ENCODE measurements at regions not wholly inside any gene's neighbourhood (a gene's known extent, or its start where the extent isn't known, plus 50 kb on each side); places are given as distances from the start of the nearest gene placed in this dataset.

- no peak for TF ChIP-seq CTCF (IDR thresholded peaks at IDR 0.05; ENCODE audit: partially characterized antibody, unreplicated experiment)
- no peaks in the 10 kb centered on the region for H3K36me3 Mint-ChIP-seq (ENCODE audit: unreplicated experiment)
- no peaks in the 10 kb centered on the region for H3K27me3 Mint-ChIP-seq (ENCODE audit: unreplicated experiment)
- no peak for DNase-seq
- no peaks in the 10 kb centered on the region for H3K9me3 Mint-ChIP-seq (ENCODE audit: unreplicated experiment)
- H3K4me3 Mint-ChIP-seq (ENCODE audit: unreplicated experiment) = no peak overlapping the region
- no peaks in the 10 kb centered on the region for H3K4me1 Mint-ChIP-seq (ENCODE audit: low read depth, unreplicated experiment)
- H3K27ac Mint-ChIP-seq (ENCODE audit: unreplicated experiment) = no peak overlapping the region
Measured at GRCh38 chr16:18050777-18051176, 285.8 kb downstream of the NPIPA8 start.

- H3K4me3 Mint-ChIP-seq (ENCODE audit: unreplicated experiment) = no peak overlapping the region
- no peaks in the 10 kb centered on the region for H3K4me1 Mint-ChIP-seq (ENCODE audit: low read depth, unreplicated experiment)
- no peak for TF ChIP-seq CTCF (IDR thresholded peaks at IDR 0.05; ENCODE audit: partially characterized antibody, unreplicated experiment)
- no peaks in the 10 kb centered on the region for H3K36me3 Mint-ChIP-seq (ENCODE audit: unreplicated experiment)
- no peaks in the 10 kb centered on the region for H3K9me3 Mint-ChIP-seq (ENCODE audit: unreplicated experiment)
- no peak for DNase-seq
- no peaks in the 10 kb centered on the region for H3K27me3 Mint-ChIP-seq (ENCODE audit: unreplicated experiment)
- H3K27ac Mint-ChIP-seq (ENCODE audit: unreplicated experiment) = no peak overlapping the region
Measured at GRCh38 chr16:18050234-18050633, 286.3 kb downstream of the NPIPA8 start.

- Mint-ChIP-seq H3K27ac (ENCODE audit: unreplicated experiment) (no peak overlapping the region), H3K4me1 (ENCODE audit: low read depth, unreplicated experiment) (no peaks in the 10 kb centered on the region), H3K36me3 (ENCODE audit: unreplicated experiment) (no peaks in the 10 kb centered on the region), H3K27me3 (ENCODE audit: unreplicated experiment) (no peaks in the 10 kb centered on the region), H3K4me3 (ENCODE audit: unreplicated experiment) (no peak overlapping the region), H3K9me3 (ENCODE audit: unreplicated experiment) (no peaks in the 10 kb centered on the region)
- DNase-seq = no peak
- TF ChIP-seq CTCF (IDR thresholded peaks at IDR 0.05; ENCODE audit: partially characterized antibody, unreplicated experiment) = no peak
Measured at GRCh38 chr16:18049547-18050133, 286.9 kb downstream of the NPIPA8 start.

DNA sequence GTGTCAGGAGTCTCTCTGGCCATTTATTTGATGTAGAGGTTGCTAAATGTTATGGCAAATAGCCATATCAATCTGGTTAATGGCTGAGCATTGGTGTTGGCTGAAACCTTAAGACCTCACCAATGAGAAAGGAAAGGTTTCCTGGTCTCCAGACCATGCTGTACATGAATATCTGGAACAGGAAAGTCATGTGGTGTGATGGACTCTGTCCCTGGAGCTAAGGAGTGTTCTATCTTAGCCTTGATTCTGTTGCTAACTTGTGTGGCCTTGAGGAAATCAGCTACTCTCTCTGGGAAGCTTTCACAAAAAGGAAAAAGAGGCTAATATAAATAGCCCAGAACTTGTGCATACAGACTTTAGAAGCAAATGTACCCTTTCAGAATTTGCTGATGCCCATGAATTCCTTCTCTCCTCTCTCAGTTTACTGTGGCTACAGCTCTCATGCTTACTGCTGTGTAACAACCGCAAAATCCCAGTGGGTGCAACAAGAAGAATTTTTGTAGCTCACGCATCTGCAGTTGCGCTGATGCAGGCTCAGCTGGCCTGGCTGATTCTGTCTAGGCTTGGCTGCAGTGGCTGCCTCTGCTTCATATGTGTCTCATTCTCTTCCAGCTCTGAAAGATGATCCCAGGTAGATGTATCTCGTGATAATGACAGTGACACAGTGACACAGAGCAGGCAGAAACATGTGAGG, 287.5 kb downstream of the NPIPA8 start:
- no peak for TF ChIP-seq CTCF (IDR thresholded peaks at IDR 0.05; ENCODE audit: partially characterized antibody, unreplicated experiment)
- no peaks in the 10 kb centered on the region for H3K36me3 Mint-ChIP-seq (ENCODE audit: unreplicated experiment)
- no peak overlapping the region for H3K27ac Mint-ChIP-seq (ENCODE audit: unreplicated experiment)
- H3K4me1 Mint-ChIP-seq (ENCODE audit: low read depth, unreplicated experiment) = no peaks in the 10 kb centered on the region
- no peaks in the 10 kb centered on the region for H3K27me3 Mint-ChIP-seq (ENCODE audit: unreplicated experiment)
- no peaks in the 10 kb centered on the region for H3K9me3 Mint-ChIP-seq (ENCODE audit: unreplicated experiment)
- no peak for DNase-seq
- H3K4me3 Mint-ChIP-seq (ENCODE audit: unreplicated experiment) = no peak overlapping the region

- DNase-seq = no peak
- Mint-ChIP-seq H3K27me3 (ENCODE audit: unreplicated experiment) (no peaks in the 10 kb centered on the region), H3K9me3 (ENCODE audit: unreplicated experiment) (no peaks in the 10 kb centered on the region), H3K36me3 (ENCODE audit: unreplicated experiment) (no peaks in the 10 kb centered on the region), H3K4me3 (ENCODE audit: unreplicated experiment) (no peak overlapping the region), H3K4me1 (ENCODE audit: low read depth, unreplicated experiment) (no peaks in the 10 kb centered on the region), H3K27ac (ENCODE audit: unreplicated experiment) (no peak overlapping the region)
- TF ChIP-seq CTCF (IDR thresholded peaks at IDR 0.05; ENCODE audit: partially characterized antibody, unreplicated experiment) = no peak
Measured at GRCh38 chr16:18047761-18048160, 288.8 kb downstream of the NPIPA8 start.

All from glutamatergic neuron (in vitro differentiated cells).